ENCODE measurements at regions not wholly inside any gene's neighbourhood (a gene's known extent, or its start where the extent isn't known, plus 50 kb on each side); places are given as distances from the start of the nearest gene placed in this dataset.
A peak's percentile ranks its signal among the peaks of the same experiment; 100 is the strongest.

GRCh38 chr9:129326061-129327005 is 148.3 kb upstream of the IER5L start:
- peaks cover 0 to 4% of the 10 kb centered on the region in 2 donors for H3K4me1 Mint-ChIP-seq
- no peak overlapping the region for H3K4me3 Mint-ChIP-seq
- H3K9me3 Mint-ChIP-seq: peaks cover 0 to 9% (median 2%) of the 10 kb centered on the region in 6 donors
- H3K36me3 Mint-ChIP-seq: peaks cover 0 to 5% (median 0%) of the 10 kb centered on the region in 3 donors
- H3K27ac Mint-ChIP-seq: no peak overlapping the region
- peaks cover 0 to 2% (median 2%) of the 10 kb centered on the region in 3 donors for H3K27me3 Mint-ChIP-seq (ENCODE audit: low read depth in 3 of 3)
- DNase-seq: no peak

GRCh38 chr9:129324808-129325502 is 146.9 kb upstream of the IER5L start:
- DNase-seq: no peak
- Mint-ChIP-seq H3K4me3 (no peak overlapping the region), H3K4me1 (peaks cover 9 to 10% of the 10 kb centered on the region in 2 donors), H3K36me3 (no peaks in the 10 kb centered on the region), H3K27ac (no peak overlapping the region), H3K9me3 (no peaks in the 10 kb centered on the region), H3K27me3 (ENCODE audit: low read depth in 3 of 3) (peaks cover 0 to 3% (median 2%) of the 10 kb centered on the region in 3 donors)

GRCh38 chr9:129323999-129324553 is 146.0 kb upstream of the IER5L start:
- no peak overlapping the region for H3K27ac Mint-ChIP-seq
- H3K4me3 Mint-ChIP-seq: no peak overlapping the region
- peaks cover 9 to 10% of the 10 kb centered on the region in 2 donors for H3K4me1 Mint-ChIP-seq
- no peak for DNase-seq
- H3K36me3 Mint-ChIP-seq: no peaks in the 10 kb centered on the region
- peaks cover 0 to 7% (median 2%) of the 10 kb centered on the region in 3 donors for H3K27me3 Mint-ChIP-seq (ENCODE audit: low read depth in 3 of 3)
- no peaks in the 10 kb centered on the region for H3K9me3 Mint-ChIP-seq

GRCh38 chr9:129323376-129323998 is 145.4 kb upstream of the IER5L start:
- Mint-ChIP-seq H3K27me3 (ENCODE audit: low read depth in 3 of 3) (peaks cover 2 to 7% (median 2%) of the 10 kb centered on the region in 3 donors), H3K4me1 (peaks cover 9 to 10% of the 10 kb centered on the region in 2 donors), H3K9me3 (no peaks in the 10 kb centered on the region), H3K4me3 (no peak overlapping the region), H3K36me3 (no peaks in the 10 kb centered on the region), H3K27ac (no peak overlapping the region)
- no peak for DNase-seq

- Mint-ChIP-seq H3K4me3 (no peak overlapping the region), H3K9me3 (no peaks in the 10 kb centered on the region), H3K4me1 (peaks cover 6 to 10% of the 10 kb centered on the region in 2 donors), H3K36me3 (no peaks in the 10 kb centered on the region), H3K27ac (no peak overlapping the region), H3K27me3 (ENCODE audit: low read depth in 3 of 3) (peaks cover 2 to 7% (median 2%) of the 10 kb centered on the region in 3 donors)
- DNase-seq: no peak
These were observed 144.7 kb upstream of the IER5L start for GRCh38 chr9:129322641-129323375.

GRCh38 chr9:129322022-129322621 is 144.1 kb upstream of the IER5L start:
- no peak for DNase-seq
- H3K4me3 Mint-ChIP-seq: peak overlapping the region in 2 of 5 donors; percentile 10 to 49

GRCh38 chr9:129321286-129322021 is 143.4 kb upstream of the IER5L start:
- Mint-ChIP-seq H3K36me3 (no peaks in the 10 kb centered on the region), H3K4me1 (peaks cover 6 to 10% of the 10 kb centered on the region in 2 donors), H3K27ac (no peak overlapping the region), H3K27me3 (ENCODE audit: low read depth in 3 of 3) (peaks cover 2 to 7% (median 5%) of the 10 kb centered on the region in 3 donors), H3K9me3 (no peaks in the 10 kb centered on the region), H3K4me3 (peak overlapping the region in 2 of 5 donors; percentile 10 to 49)
- DNase-seq: no peak

More at GRCh38 chr9:129322022-129322621, 144.1 kb upstream of the IER5L start:
- Mint-ChIP-seq H3K27me3 (ENCODE audit: low read depth in 3 of 3) (peaks cover 2 to 7% (median 5%) of the 10 kb centered on the region in 3 donors), H3K9me3 (no peaks in the 10 kb centered on the region), H3K36me3 (no peaks in the 10 kb centered on the region), H3K27ac (no peak overlapping the region), H3K4me1 (peaks cover 6 to 10% of the 10 kb centered on the region in 2 donors)

- Mint-ChIP-seq H3K27me3 (ENCODE audit: low read depth in 3 of 3) (peaks cover 2 to 7% (median 5%) of the 10 kb centered on the region in 3 donors), H3K9me3 (no peaks in the 10 kb centered on the region), H3K4me1 (peaks cover 6 to 10% of the 10 kb centered on the region in 2 donors), H3K36me3 (no peaks in the 10 kb centered on the region), H3K4me3 (peak overlapping the region; percentile 50 to 77 (median 77)), H3K27ac (no peak overlapping the region)
- DNase-seq: peak; percentile 31 to 38 (median 34)
These were observed 142.7 kb upstream of the IER5L start for GRCh38 chr9:129320575-129321285.

GRCh38 chr9:129319938-129320481 is 141.9 kb upstream of the IER5L start:
- peak overlapping the region in 4 of 5 donors; percentile 43 to 74 (median 58) for H3K4me3 Mint-ChIP-seq
- peaks cover 2 to 7% (median 5%) of the 10 kb centered on the region in 3 donors for H3K27me3 Mint-ChIP-seq (ENCODE audit: low read depth in 3 of 3)
- H3K36me3 Mint-ChIP-seq: no peaks in the 10 kb centered on the region
- peaks cover 6 to 10% of the 10 kb centered on the region in 2 donors for H3K4me1 Mint-ChIP-seq
- no peak for DNase-seq
- H3K9me3 Mint-ChIP-seq: no peaks in the 10 kb centered on the region
- no peak overlapping the region for H3K27ac Mint-ChIP-seq

- Mint-ChIP-seq H3K9me3 (no peaks in the 10 kb centered on the region), H3K4me3 (no peak overlapping the region), H3K4me1 (peaks cover 6 to 10% of the 10 kb centered on the region in 2 donors), H3K36me3 (no peaks in the 10 kb centered on the region), H3K27me3 (ENCODE audit: low read depth in 3 of 3) (peaks cover 2 to 5% (median 5%) of the 10 kb centered on the region in 3 donors), H3K27ac (no peak overlapping the region)
- DNase-seq: no peak
These were observed 141.2 kb upstream of the IER5L start for GRCh38 chr9:129319076-129319937.
